ENCODE measurements at regions not wholly inside any gene's neighbourhood (a gene's known extent, or its start where the extent isn't known, plus 50 kb on each side); places are given as distances from the start of the nearest gene placed in this dataset.
A peak's percentile ranks its signal among the peaks of the same experiment; 100 is the strongest.

- DNase-seq: no peak
These were observed 95.9 kb upstream of the SCOC start for GRCh38 chr4:140277576-140277975.

DNA sequence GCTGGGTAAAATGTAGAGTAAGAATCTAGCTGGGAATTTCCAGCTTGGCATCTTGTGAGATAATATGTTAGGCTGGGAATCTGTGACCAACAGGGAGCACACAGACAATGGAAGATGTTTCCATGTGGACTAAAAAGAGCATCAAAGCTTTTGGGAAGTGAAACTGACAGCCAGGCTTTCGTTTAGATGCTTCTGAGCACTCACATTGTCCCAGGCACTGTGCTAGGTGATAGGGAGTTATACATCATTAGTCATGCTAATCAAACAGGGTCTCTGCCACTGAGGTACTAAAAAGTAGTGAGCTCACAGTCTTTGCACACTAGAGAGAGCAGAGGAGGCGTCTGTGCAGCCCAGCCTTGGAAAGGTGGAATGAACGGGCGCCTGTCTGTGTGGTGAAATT, 101.9 kb upstream of the SCOC start:
- no peak for DNase-seq

GRCh38 chr4:140269369-140269768, 104.1 kb upstream of the SCOC start:
- DNase-seq: no peak

GRCh38 chr4:140268186-140268841, 105.1 kb upstream of the SCOC start:
- no peak for DNase-seq

DNA sequence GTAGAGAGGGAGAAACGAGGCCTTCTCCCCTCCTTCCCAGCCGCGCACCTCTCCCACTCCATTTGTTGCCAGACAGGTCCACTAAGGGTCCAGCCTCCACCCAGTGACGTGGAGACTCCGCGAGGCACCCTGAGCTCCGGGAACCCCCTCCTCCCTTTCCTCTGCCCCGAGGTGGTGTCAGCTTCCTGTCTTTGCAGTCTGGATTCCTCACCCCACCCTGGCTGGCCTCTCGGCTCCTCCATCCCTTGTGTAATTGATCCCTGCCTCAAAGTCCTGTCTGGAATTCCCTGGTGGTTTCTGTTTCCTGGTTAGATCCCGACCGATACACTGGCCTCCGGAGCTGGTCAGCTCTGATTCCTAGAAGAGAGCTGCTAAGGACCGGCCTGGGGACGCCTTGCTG, 105.9 kb upstream of the SCOC start:
- DNase-seq: no peak

GRCh38 chr4:140266958-140267568, 106.4 kb upstream of the SCOC start:
- no peak for DNase-seq

DNA sequence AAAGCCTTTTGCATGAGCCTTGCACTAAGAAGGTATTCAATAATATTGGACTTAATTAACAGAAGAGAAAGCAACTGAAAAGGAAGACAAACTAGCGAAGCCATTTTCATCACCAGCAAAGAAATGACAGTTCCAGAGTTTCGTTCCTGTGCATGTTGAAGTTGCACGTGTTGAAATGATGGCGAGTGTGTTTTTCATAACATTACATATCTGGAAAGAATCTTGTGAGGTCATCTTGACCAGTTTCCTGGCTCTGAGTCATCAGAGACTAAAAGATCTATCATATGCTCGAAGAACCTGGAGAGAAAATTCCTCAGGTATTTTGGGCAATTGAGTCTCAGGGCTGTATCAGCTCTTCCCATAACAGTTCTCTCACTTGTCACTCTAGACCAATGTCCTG, 106.2 kb upstream of the MAML3 start:
- no peak for DNase-seq

- no peak for DNase-seq
These were observed 104.5 kb upstream of the MAML3 start for GRCh38 chr4:140258476-140258875.

DNA sequence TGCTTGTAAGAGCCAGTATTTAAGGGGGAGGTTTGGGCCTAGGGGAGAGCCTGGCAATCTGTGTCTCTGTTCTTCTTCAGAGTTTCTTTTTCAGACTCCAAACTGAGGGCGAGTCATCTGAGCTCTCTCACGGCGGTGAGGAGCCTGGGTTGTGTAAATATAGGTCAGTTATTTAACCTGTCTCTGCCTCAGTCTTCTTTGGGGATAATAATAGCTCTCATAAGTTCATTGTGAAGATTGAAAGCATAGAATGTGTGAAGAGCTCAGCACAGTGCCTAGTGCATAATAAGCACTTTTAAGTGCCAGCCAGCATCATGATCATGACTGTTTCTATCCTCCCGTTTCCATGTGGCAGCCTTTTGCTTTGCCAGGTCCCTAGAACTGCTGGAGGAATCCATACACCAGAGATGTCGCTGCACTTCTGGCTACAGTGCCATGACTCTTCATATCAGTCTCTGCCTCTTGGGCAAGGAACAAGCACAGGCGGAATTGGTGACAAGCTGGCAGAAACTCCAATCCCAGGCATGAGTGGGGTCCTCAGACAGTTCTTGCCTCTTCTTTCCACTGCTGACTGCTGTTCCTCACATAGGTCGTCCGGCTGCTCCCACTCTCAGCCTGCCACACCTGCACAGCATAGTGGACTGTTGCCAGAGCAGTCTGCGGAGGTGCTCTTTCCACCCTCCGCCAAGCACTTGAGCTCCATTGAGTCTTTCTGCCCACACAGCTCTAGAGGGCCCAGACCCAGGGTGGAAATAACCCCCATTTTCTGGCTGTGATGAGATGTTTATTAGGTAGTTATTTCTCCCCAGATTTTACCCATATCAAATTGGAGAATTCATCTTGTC, 103.7 kb upstream of the MAML3 start:
- DNase-seq: no peak

GRCh38 chr4:140256941-140257340, 103.0 kb upstream of the MAML3 start:
- DNase-seq: no peak

GRCh38 chr4:140256335-140256734, 102.4 kb upstream of the MAML3 start:
- no peak for DNase-seq

- no peak for DNase-seq
These were observed 101.9 kb upstream of the MAML3 start for GRCh38 chr4:140255927-140256326.

DNA sequence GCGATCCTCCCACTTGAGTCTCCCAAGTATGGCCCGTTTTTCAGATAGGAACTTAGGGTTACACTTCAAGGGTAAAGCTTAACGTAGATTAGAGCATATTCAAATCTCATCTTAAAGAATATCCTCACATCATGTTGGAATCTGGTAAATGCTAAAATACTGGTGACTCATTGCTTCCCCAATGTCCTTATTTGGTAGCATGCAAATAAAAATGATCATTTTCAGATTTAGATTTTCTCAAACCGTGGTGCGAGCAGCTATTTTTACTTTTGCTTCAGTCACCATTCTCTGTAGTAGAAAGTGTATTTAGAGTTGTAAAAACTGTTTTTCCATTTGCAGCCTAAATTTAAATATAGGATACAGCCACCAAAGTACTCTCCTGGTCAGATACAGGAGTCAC, 101.5 kb upstream of the MAML3 start:
- DNase-seq: no peak

- no peak for DNase-seq
These were observed 100.8 kb upstream of the MAML3 start for GRCh38 chr4:140254651-140255299.

GRCh38 chr4:140253556-140254027, 99.6 kb upstream of the MAML3 start:
- DNase-seq: no peak

- peak; percentile 49 for DNase-seq
These were observed 99.0 kb upstream of the MAML3 start for GRCh38 chr4:140252742-140253555.

- no peak for DNase-seq
These were observed 98.3 kb upstream of the MAML3 start for GRCh38 chr4:140252141-140252741.

DNA sequence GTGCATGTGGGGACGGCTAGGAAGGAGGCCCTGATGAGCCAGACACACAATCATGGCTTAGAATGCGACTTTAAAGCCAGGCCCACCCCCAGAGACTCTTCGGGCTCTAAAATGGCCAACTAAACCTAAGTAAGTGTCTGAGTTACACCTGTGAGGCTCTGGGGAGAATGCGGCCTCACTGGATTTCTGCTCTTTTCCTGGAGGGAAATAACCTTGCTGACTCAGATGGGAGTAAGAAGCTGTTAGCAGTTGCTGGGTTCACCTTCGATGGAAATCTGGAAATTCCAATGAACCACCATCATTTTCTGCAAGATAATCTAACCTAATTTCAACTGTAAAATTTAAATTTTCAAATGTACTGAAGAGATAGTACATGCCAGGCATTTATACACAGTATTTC, 97.6 kb upstream of the MAML3 start:
- no peak for DNase-seq

DNA sequence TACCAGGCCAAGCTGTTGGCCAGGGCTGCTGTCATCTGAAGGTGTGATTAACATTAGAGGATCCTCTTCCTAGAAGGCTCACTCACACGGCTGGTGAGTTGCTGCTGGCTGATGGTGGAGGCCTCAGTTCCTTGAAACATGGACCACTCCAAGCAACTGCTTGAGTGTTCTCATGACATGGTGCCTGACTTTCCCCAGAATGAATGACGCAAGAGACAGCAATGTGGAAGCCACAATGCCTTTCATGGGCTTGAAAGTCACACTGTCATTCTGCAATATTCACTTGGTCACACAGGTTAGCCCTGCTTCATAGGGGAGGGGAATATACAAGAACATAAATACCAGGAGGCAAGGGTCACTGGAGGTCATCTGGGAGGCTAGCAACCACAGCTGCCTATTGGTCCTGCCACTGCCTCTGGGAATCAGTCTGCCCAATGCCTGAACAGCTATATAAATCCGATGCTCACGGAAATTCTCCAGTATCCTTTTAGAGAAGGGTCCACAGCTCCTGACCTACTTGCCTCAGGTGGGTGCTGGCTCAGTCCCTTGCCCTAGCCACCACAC, 97.1 kb upstream of the MAML3 start:
- DNase-seq: no peak

DNA sequence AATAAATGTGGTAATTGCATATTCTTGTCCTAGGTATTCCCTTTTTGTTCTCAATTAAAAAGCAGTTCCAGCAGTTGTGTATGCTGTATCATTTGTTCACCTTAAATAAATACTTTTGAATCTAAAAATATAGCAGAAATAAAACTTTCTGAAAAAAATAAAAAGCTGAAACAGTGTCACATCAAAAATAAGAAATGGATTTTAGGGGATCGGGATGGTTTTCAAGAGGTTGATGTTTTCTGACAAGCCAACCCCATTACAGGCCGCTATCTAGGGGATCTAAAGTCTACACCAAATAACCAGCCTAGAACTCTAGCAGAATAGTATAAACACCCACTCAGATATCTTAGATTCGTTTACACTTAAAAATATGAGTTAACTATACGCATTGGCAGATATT, 95.4 kb upstream of the MAML3 start:
- DNase-seq: peak; percentile 33

DNA sequence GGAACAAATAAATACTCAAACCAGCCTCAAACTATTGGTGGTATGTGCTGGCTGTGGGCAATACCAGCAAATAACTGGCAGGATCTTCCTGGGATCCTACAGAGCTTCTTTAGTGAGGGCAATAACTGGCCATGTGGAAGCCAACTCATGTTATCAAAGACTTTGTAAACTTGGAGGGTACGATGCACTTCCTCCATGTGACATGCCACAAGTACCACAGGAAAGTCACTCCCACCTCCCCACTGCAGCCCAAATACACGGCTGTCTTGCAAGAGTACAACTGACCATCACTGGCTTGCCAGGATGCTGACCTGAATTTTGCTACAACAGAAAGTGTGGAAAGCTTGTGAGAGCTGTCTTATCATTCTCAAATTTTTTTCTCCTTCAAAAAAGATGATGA, 93.3 kb upstream of the MAML3 start:
- DNase-seq: no peak

GRCh38 chr4:140246216-140246615, 92.2 kb upstream of the MAML3 start:
- no peak for DNase-seq
